HepG2 (cell line): ENCODE measurements at regions not wholly inside any gene's neighbourhood (a gene's known extent, or its start where the extent isn't known, plus 50 kb on each side); places are given as distances from the start of the nearest gene placed in this dataset.

ENCODE experiments used
- ATAC-seq: fragments of 200-7000 bp; cut with Tn5 transposase; 3 replicates; pipeline ENCODE4 v1.9.1; 2020; ENCODE audit warnings: mild to moderate bottlenecking, moderate library complexity
- BruUV-seq: library from RNA; stranded (reverse); fragments of 400-500 nt; replicated peaks from 2 replicates; lab custom pipeline; 2021; lab: Mats Ljungman, UMichigan
- CTCF ChIA-PET: fragments of 300-600 bp; formaldehyde crosslinking; extraction: SDS; loops from one replicate; lab custom pipeline; 2021; ENCODE audit warnings: low total read pairs, inconsistent platforms, low intra/inter-chr PET ratio; lab: Yijun Ruan, JAX
- POLR2A ChIA-PET: fragments of 350-600 bp; sonication (Branson Sonifier 250); formaldehyde crosslinking; loops from one replicate; lab custom pipeline; 2020; ENCODE audit warnings: antibody characterized with exemption, inconsistent platforms; lab: Yijun Ruan, JAX
- DNase-seq: peaks from one replicate; pipeline ENCODE4 v3.0.0-alpha.2; 2015; ENCODE audit warnings: low spot score
- FAIRE-seq: peaks from 3 replicates; lab custom pipeline; 2011; peaks lifted over from hg19 to GRCh38; lab: Jason Lieb, UNC
- H2AFZ ChIP-seq: one replicate; pipeline ENCODE4 v1.6.1; 2011; ENCODE audit warnings: low read length, inconsistent platforms
- H3K27ac ChIP-seq: fragments of 300-600 bp; 3 replicates; pipeline ENCODE4 v1.8.0; 2011; ENCODE audit warnings: mixed run types, mild to moderate bottlenecking, mixed read lengths, low read length, inconsistent platforms; ENCODE audit not compliant: insufficient read depth; ENCODE audit errors: extremely low read length
- H3K27me3 ChIP-seq, 2 experiments: fragments of 200-600 bp in 1 of 2; 2 replicates in 1 of 2; 3 replicates in 1 of 2; pipeline versions ENCODE4 v1.6.0 to v1.8.0; 2011; ENCODE audit warnings: low read length in 2 of 2, mild to moderate bottlenecking in 2 of 2, moderate library complexity in 2 of 2, inconsistent platforms in 1 of 2; ENCODE audit not compliant: insufficient read depth in 2 of 2, control insufficient read depth in 1 of 2
- H3K36me3 ChIP-seq, 2 experiments: fragments of 200-600 bp in 1 of 2; replicated peaks in 1 of 2; 2 replicates in 1 of 2; 3 replicates in 1 of 2; pipeline versions ENCODE4 v1.5.1 to v1.8.0; 2011; ENCODE audit warnings: low read length in 2 of 2, inconsistent platforms in 1 of 2; ENCODE audit not compliant: insufficient read depth in 2 of 2, control insufficient read depth in 1 of 2
- H3K4me1 ChIP-seq: 2 replicates; pipeline ENCODE4 v1.5.1; 2012; ENCODE audit warnings: low read length, inconsistent platforms; ENCODE audit not compliant: insufficient read depth
- H3K4me2 ChIP-seq: 2 replicates; pipeline ENCODE4 v1.6.0; 2011; ENCODE audit warnings: low read depth, low read length, inconsistent platforms
- H3K4me3 ChIP-seq, 3 experiments: fragments of 200-600 bp in 1 of 3; sonication (generic), shearing (Covaris generic) in 1 of 3; replicated peaks in 1 of 3; 2 replicates each; pipeline ENCODE4 v1.5.1; 2011 to 2016; ENCODE audit warnings: low read length in 3 of 3, inconsistent platforms in 2 of 3, low read depth in 2 of 3, mild to moderate bottlenecking in 2 of 3, control low read depth in 1 of 3, mixed read lengths in 1 of 3; ENCODE audit not compliant: insufficient read depth in 1 of 3
- H3K79me2 ChIP-seq: one replicate; pipeline ENCODE4 v1.6.1; 2011; ENCODE audit warnings: low read length, inconsistent platforms; ENCODE audit not compliant: insufficient read depth
- H3K9ac ChIP-seq: 2 replicates; pipeline ENCODE4 v1.6.0; 2011; ENCODE audit warnings: mild to moderate bottlenecking, low read depth, low read length, inconsistent platforms; ENCODE audit not compliant: insufficient read depth
- H3K9me3 ChIP-seq: 2 replicates; pipeline ENCODE4 v1.5.1; 2012; ENCODE audit warnings: mild to moderate bottlenecking, low read length
- H4K20me1 ChIP-seq: 2 replicates; pipeline ENCODE4 v1.6.0; 2011; ENCODE audit warnings: inconsistent platforms, mild to moderate bottlenecking, low read length, moderate library complexity; ENCODE audit not compliant: insufficient read depth
- CREB1 ChIP-seq, 2 experiments: fragments of 450-650 bp in 1 of 2; IDR thresholded peaks; 2 replicates each; pipeline ENCODE4 v1.6.1; 2016 to 2017; ENCODE audit warnings: control low read depth in 1 of 2, mild to moderate bottlenecking in 1 of 2, missing compliant biosample characterization in 1 of 2, missing genetic modification characterization in 1 of 2
- E2F1 ChIP-seq: sonication (generic); formaldehyde crosslinking; IDR thresholded peaks from 2 replicates; pipeline ENCODE4 v1.5.0; 2020; ENCODE audit warnings: missing genetic modification reagents
- FOSL2 ChIP-seq: sonication (generic); formaldehyde crosslinking; IDR thresholded peaks from 2 replicates; pipeline ENCODE4 v1.4.0; 2020; ENCODE audit warnings: missing genetic modification reagents
- HES4 ChIP-seq: sonication (generic); formaldehyde crosslinking; IDR thresholded peaks from 2 replicates; pipeline ENCODE4 v1.9.0; 2021; ENCODE audit warnings: mild to moderate bottlenecking, missing genetic modification reagents, borderline replicate concordance
- MIER3 ChIP-seq: IDR thresholded peaks from 2 replicates; pipeline ENCODE4 v1.6.1; 2016; ENCODE audit warnings: missing compliant biosample characterization, borderline replicate concordance
- NFATC3 ChIP-seq: sonication (generic); formaldehyde crosslinking; IDR thresholded peaks from 2 replicates; pipeline ENCODE4 v1.5.1; 2020; ENCODE audit warnings: mild to moderate bottlenecking, missing genetic modification reagents
- NFIC ChIP-seq: IDR thresholded peaks from 2 replicates; pipeline ENCODE4 v1.6.1; 2012; ENCODE audit warnings: mild to moderate bottlenecking, low read length, inconsistent platforms
- RELA ChIP-seq: sonication (generic); formaldehyde crosslinking; IDR thresholded peaks from 2 replicates; pipeline ENCODE4 v1.4.0; 2020; ENCODE audit warnings: missing genetic modification reagents
- SRY ChIP-seq: sonication (generic); formaldehyde crosslinking; IDR thresholded peaks from 2 replicates; pipeline ENCODE4 v1.8.0; 2022; ENCODE audit warnings: mild to moderate bottlenecking, missing genetic modification reagents
- ZNF34 ChIP-seq: sonication (generic); formaldehyde crosslinking; IDR thresholded peaks from 2 replicates; pipeline ENCODE4 v1.4.0; 2020; ENCODE audit warnings: mild to moderate bottlenecking, missing genetic modification reagents, borderline replicate concordance
- ZNF430 ChIP-seq: sonication (generic); formaldehyde crosslinking; IDR thresholded peaks from 2 replicates; pipeline ENCODE4 v1.9.0; 2021; ENCODE audit warnings: mild to moderate bottlenecking, missing genetic modification reagents
- ZNF646 ChIP-seq: sonication (generic); formaldehyde crosslinking; IDR thresholded peaks from 2 replicates; pipeline ENCODE4 v1.9.0; 2021; ENCODE audit warnings: mild to moderate bottlenecking, missing genetic modification reagents
- WGBS: methylation state at CpG from one replicate; pipeline ENCODE4 v1.1.6; 2017; ENCODE audit warnings: low lambda C conversion rate; 5-methylcytosine and 5-hydroxymethylcytosine counted together
- in situ Hi-C: cut with HindIII; loops from 2 replicates; pipeline ENCODE4 v1.10.0; 2017; ENCODE audit warnings: low pct_unique_long_range_greater_than_20kb; ENCODE audit not compliant: extremely low pct_ligation_motif_present
- intact Hi-C: fragments of 100-400 bp; cut with micrococcal nuclease; formaldehyde crosslinking; loops from one replicate; pipeline ENCODE4 v1.10.0; 2022; ENCODE audit not compliant: unreplicated experiment
- TF ChIP-seq, protein P1 (sequence below): sonication (generic); formaldehyde crosslinking; IDR thresholded peaks from 2 replicates; pipeline ENCODE4 v1.5.1; 2020; ENCODE audit warnings: missing genetic modification reagents, mild to moderate bottlenecking, borderline replicate concordance

GRCh38 chr5:91848453-91848852, 465.3 kb upstream of the ARRDC3 start:
- POLR2A ChIA-PET: no interaction called here

DNA sequence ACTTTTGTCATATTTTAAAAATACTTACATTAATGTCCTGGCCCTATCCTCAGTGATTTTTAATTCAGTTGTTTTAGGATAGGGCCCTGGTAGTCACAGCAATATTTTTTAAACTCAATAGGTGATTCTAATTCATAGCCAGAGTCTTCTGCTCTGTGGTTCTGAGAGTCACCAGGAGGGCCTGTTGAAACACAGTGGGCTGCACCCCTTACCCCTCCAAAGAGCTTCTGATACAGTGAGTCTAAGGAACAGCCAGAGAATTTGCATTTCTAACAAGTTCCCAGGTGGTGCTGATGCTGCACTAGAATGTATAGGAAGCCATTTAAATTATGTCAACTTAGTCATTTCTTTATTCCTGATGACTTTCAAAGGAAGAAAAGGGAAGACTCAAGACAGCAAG, 458.3 kb upstream of the ARRDC3 start:
- POLR2A ChIA-PET: no interaction called here
- Histone ChIP-seq H3K27me3 (no peaks in the 10 kb centered on the region), H3K4me1 (no peaks in the 10 kb centered on the region), H3K79me2 (no peaks in the 10 kb centered on the region), H3K4me2 (no peak overlapping the region), H3K36me3 (no peaks in the 10 kb centered on the region), H3K27ac (no peak overlapping the region), H4K20me1 (no peaks in the 10 kb centered on the region), H3K9ac (no peak overlapping the region), H3K9me3 (no peaks in the 10 kb centered on the region), H3K4me3 (no peak overlapping the region), H2AFZ (no peak overlapping the region)
- no peak for FAIRE-seq
- DNase-seq: no peak
- ATAC-seq: no peak
- in situ Hi-C loops (no loop called here), intact Hi-C loops (no loop called here)
- CTCF ChIA-PET: no interaction called here
- BruUV-seq: no TSS peak
- TF ChIP-seq E2F1 (CRISPR knock-in tag) (no peak), SRY (CRISPR knock-in tag) (no peak), ZNF646 (CRISPR knock-in tag) (no peak), MIER3 (CRISPR knock-in tag) (no peak), NFIC (no peak), ZNF430 (CRISPR knock-in tag) (no peak), NFATC3 (CRISPR knock-in tag) (no peak)

More at GRCh38 chr5:91848453-91848852, 465.3 kb upstream of the ARRDC3 start:
- Histone ChIP-seq H3K4me2 (no peak overlapping the region), H3K4me3 (no peak overlapping the region), H4K20me1 (no peaks in the 10 kb centered on the region), H3K9me3 (no peaks in the 10 kb centered on the region), H2AFZ (no peak overlapping the region), H3K36me3 (no peaks in the 10 kb centered on the region), H3K27me3 (no peaks in the 10 kb centered on the region), H3K27ac (no peak overlapping the region), H3K79me2 (no peaks in the 10 kb centered on the region), H3K9ac (no peak overlapping the region), H3K4me1 (no peaks in the 10 kb centered on the region)
- no peak for ATAC-seq
- in situ Hi-C loops: no loop called here
- FAIRE-seq: no peak
- intact Hi-C loops: no loop called here
- BruUV-seq: no TSS peak
- CTCF ChIA-PET: no interaction called here
- 0% methylated on average over 3 of the region's 3 CpGs for WGBS
- peak; percentile 2 for DNase-seq
- peak; percentile 61 for TF ChIP-seq CREB1 (IDR thresholded peaks at IDR 0.05)
- TF ChIP-seq CREB1 (CRISPR knock-in tag; IDR thresholded peaks at IDR 0.05): no peak
- TF ChIP-seq ZNF34 (CRISPR knock-in tag): no peak
- TF ChIP-seq, protein P1, sequence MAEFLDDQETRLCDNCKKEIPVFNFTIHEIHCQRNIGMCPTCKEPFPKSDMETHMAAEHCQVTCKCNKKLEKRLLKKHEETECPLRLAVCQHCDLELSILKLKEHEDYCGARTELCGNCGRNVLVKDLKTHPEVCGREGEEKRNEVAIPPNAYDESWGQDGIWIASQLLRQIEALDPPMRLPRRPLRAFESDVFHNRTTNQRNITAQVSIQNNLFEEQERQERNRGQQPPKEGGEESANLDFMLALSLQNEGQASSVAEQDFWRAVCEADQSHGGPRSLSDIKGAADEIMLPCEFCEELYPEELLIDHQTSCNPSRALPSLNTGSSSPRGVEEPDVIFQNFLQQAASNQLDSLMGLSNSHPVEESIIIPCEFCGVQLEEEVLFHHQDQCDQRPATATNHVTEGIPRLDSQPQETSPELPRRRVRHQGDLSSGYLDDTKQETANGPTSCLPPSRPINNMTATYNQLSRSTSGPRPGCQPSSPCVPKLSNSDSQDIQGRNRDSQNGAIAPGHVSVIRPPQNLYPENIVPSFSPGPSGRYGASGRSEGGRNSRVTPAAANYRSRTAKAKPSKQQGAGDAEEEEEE: no peak
- no peak for TF ChIP-seq RELA (CRISPR knock-in tag)
- peak; percentile 45; the same call in 1 of the 2 replicates for TF ChIP-seq FOSL2 (CRISPR knock-in tag)
- no peak for TF ChIP-seq HES4 (CRISPR knock-in tag)
